ENCODE measurements at regions not wholly inside any gene's neighbourhood (a gene's known extent, or its start where the extent isn't known, plus 50 kb on each side); places are given as distances from the start of the nearest gene placed in this dataset.

DNA sequence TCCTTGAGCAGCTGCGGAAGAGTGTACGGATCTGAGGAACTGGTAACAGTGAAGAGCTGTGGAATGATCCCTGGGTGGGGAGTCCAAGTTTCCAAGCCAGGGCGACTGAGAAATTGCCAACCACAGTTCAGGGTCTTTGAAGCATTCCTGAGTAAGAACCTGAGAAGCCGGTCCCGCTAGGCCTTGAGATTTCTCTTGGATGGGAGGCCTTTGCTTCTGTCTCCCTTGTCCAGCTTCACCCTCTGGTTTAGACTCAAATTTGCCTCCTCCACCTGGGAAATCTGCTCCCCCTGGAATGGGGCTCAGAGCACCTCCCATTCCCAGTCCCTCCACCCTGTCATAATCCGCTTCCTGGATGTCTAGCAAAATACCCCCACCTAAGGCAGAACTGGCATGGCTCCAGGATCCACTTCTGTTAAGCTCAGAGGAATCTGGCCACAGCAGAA lies 127.7 kb upstream of the DLG1 start (continued):
- TF ChIP-seq, protein P1, sequence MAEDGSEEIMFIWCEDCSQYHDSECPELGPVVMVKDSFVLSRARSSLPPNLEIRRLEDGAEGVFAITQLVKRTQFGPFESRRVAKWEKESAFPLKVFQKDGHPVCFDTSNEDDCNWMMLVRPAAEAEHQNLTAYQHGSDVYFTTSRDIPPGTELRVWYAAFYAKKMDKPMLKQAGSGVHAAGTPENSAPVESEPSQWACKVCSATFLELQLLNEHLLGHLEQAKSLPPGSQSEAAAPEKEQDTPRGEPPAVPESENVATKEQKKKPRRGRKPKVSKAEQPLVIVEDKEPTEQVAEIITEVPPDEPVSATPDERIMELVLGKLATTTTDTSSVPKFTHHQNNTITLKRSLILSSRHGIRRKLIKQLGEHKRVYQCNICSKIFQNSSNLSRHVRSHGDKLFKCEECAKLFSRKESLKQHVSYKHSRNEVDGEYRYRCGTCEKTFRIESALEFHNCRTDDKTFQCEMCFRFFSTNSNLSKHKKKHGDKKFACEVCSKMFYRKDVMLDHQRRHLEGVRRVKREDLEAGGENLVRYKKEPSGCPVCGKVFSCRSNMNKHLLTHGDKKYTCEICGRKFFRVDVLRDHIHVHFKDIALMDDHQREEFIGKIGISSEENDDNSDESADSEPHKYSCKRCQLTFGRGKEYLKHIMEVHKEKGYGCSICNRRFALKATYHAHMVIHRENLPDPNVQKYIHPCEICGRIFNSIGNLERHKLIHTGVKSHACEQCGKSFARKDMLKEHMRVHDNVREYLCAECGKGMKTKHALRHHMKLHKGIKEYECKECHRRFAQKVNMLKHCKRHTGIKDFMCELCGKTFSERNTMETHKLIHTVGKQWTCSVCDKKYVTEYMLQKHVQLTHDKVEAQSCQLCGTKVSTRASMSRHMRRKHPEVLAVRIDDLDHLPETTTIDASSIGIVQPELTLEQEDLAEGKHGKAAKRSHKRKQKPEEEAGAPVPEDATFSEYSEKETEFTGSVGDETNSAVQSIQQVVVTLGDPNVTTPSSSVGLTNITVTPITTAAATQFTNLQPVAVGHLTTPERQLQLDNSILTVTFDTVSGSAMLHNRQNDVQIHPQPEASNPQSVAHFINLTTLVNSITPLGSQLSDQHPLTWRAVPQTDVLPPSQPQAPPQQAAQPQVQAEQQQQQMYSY (CRISPR knock-in tag; IDR thresholded peaks at IDR 0.05) = no peak
- TF ChIP-seq ELF4 (CRISPR knock-in tag; IDR thresholded peaks at IDR 0.05; ENCODE audit: low read depth) (no peak), FOXP1 (CRISPR knock-in tag; IDR thresholded peaks at IDR 0.05; ENCODE audit: borderline replicate concordance) (no peak), ATF3 (CRISPR knock-in tag; conservative IDR thresholded peaks at IDR 0.05) (no peak), ZNF121 (CRISPR knock-in tag; IDR thresholded peaks at IDR 0.05) (no peak), STAT6 (CRISPR knock-in tag; conservative IDR thresholded peaks at IDR 0.05; ENCODE audit: low read depth) (no peak), ZNF263 (CRISPR knock-in tag; IDR thresholded peaks at IDR 0.05; ENCODE audit: low read depth) (no peak)
- TF ChIP-seq, protein P2, sequence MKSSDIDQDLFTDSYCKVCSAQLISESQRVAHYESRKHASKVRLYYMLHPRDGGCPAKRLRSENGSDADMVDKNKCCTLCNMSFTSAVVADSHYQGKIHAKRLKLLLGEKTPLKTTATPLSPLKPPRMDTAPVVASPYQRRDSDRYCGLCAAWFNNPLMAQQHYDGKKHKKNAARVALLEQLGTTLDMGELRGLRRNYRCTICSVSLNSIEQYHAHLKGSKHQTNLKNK (CRISPR knock-in tag; IDR thresholded peaks at IDR 0.05) = no peak
- TF ChIP-seq, protein P3, sequence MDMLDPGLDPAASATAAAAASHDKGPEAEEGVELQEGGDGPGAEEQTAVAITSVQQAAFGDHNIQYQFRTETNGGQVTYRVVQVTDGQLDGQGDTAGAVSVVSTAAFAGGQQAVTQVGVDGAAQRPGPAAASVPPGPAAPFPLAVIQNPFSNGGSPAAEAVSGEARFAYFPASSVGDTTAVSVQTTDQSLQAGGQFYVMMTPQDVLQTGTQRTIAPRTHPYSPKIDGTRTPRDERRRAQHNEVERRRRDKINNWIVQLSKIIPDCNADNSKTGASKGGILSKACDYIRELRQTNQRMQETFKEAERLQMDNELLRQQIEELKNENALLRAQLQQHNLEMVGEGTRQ (CRISPR knock-in tag; IDR thresholded peaks at IDR 0.05) = no peak
- TF ChIP-seq, protein P4, sequence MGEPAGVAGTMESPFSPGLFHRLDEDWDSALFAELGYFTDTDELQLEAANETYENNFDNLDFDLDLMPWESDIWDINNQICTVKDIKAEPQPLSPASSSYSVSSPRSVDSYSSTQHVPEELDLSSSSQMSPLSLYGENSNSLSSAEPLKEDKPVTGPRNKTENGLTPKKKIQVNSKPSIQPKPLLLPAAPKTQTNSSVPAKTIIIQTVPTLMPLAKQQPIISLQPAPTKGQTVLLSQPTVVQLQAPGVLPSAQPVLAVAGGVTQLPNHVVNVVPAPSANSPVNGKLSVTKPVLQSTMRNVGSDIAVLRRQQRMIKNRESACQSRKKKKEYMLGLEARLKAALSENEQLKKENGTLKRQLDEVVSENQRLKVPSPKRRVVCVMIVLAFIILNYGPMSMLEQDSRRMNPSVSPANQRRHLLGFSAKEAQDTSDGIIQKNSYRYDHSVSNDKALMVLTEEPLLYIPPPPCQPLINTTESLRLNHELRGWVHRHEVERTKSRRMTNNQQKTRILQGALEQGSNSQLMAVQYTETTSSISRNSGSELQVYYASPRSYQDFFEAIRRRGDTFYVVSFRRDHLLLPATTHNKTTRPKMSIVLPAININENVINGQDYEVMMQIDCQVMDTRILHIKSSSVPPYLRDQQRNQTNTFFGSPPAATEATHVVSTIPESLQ (CRISPR knock-in tag; IDR thresholded peaks at IDR 0.05) = no peak

DNA sequence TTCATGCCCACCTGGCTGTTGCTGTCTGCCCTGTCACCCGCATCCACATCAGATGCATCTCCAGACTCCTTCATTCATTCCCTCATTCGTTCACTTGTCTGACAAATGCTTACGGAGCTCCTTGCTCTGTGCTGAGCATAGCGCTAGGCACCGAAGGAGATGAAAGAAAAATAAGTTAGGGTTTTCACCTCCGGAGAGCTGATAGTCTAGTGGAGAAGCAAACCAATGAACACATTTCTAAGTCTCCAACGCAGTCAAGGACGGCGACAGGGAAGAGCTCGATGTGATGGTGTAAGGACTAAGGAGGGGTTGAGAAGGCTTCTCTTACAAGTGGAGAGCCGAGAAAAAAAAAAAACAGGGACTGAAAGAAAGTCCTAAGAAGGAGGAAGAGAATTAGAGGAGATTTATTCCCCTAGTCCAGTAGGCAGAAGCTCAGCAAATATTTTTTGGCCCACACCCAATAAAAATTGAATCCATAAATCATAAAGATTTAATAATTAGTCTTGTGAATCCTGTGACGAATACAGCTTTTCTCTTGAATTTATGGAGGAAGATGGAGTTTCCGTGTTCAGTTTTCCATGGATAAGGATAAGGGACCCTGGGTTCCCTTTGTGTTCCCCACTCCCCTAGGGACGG lies 127.2 kb upstream of the DLG1 start:
- H3K9me3 Mint-ChIP-seq = no peaks in the 10 kb centered on the region
- ATAC-seq = no peak
- H3K27me3 Mint-ChIP-seq (ENCODE audit: low read depth) = no peaks in the 10 kb centered on the region; the same call in 1 of the 2 replicates
- H3K4me1 Mint-ChIP-seq = peaks cover 9% of the 10 kb centered on the region; the same call in 1 of the 2 replicates
- H3K4me3 Mint-ChIP-seq = no peak overlapping the region
- DNase-seq (ENCODE audit: low spot score) = no peak
- no peaks in the 10 kb centered on the region for H3K36me3 Mint-ChIP-seq
- POLR2A ChIA-PET = interaction anchor here (0.7 kb wide), 2 partner anchors 52 to 89 kb away, joined by 3 read pairs; no protein-coding TSS in a partner anchor
- CTCF ChIA-PET = interaction anchor here (0.5 to 0.9 kb wide), 3 partner anchors 25 to 84 kb away, joined by 3 to 4 read pairs (median 3); no protein-coding TSS in a partner anchor
- no peak overlapping the region for H3K27ac Mint-ChIP-seq
- no peak for TF ChIP-seq FOXK1 (CRISPR knock-in tag; IDR thresholded peaks at IDR 0.05)
- TF ChIP-seq MLX (CRISPR knock-in tag; IDR thresholded peaks at IDR 0.05) = no peak
- TF ChIP-seq ZNF671 (CRISPR knock-in tag; IDR thresholded peaks at IDR 0.05) = no peak
- TF ChIP-seq MXD4 (CRISPR knock-in tag; IDR thresholded peaks at IDR 0.05; ENCODE audit: borderline replicate concordance) = no peak
- TF ChIP-seq, protein P5, sequence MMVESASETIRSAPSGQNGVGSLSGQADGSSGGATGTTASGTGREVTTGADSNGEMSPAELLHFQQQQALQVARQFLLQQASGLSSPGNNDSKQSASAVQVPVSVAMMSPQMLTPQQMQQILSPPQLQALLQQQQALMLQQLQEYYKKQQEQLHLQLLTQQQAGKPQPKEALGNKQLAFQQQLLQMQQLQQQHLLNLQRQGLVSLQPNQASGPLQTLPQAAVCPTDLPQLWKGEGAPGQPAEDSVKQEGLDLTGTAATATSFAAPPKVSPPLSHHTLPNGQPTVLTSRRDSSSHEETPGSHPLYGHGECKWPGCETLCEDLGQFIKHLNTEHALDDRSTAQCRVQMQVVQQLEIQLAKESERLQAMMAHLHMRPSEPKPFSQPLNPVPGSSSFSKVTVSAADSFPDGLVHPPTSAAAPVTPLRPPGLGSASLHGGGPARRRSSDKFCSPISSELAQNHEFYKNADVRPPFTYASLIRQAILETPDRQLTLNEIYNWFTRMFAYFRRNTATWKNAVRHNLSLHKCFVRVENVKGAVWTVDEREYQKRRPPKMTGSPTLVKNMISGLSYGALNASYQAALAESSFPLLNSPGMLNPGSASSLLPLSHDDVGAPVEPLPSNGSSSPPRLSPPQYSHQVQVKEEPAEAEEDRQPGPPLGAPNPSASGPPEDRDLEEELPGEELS (CRISPR knock-in tag; IDR thresholded peaks at IDR 0.05) = no peak
- TF ChIP-seq ZNF416 (CRISPR knock-in tag; IDR thresholded peaks at IDR 0.05) = no peak
- TF ChIP-seq MYBL2 (CRISPR knock-in tag; IDR thresholded peaks at IDR 0.05) = no peak
- TF ChIP-seq, protein P1 (CRISPR knock-in tag; IDR thresholded peaks at IDR 0.05) = no peak
